Body of pancreas (tissue), 4 donors: ENCODE measurements at regions not wholly inside any gene's neighbourhood (a gene's known extent, or its start where the extent isn't known, plus 50 kb on each side); places are given as distances from the start of the nearest gene placed in this dataset.

Experiments
- CTCF ChIP-seq, 7 experiments: fragments of 450-650 bp in 4 of 7; fragments of 200-600 bp in 3 of 7; sonication (generic) in 3 of 7; IDR thresholded peaks; one replicate each; pipeline ENCODE4 v1.5.1; 2016 to 2019; ENCODE audit warnings: antibody characterized with exemption in 7 of 7
- POLR2A ChIP-seq, 3 donors: fragments of 450-650 bp; IDR thresholded peaks; one replicate each; pipeline ENCODE4 v1.6.1; 2016; ENCODE audit warnings: antibody characterized with exemption in 3 of 3, mild to moderate bottlenecking in 2 of 3

GRCh38 chr2:145601361-145601925 is 1081.5 kb upstream of the ZEB2 start:
- TF ChIP-seq CTCF (IDR thresholded peaks at IDR 0.05) (no peak), POLR2A (IDR thresholded peaks at IDR 0.05) (no peak)
